ENCODE measurements at regions not wholly inside any gene's neighbourhood (a gene's known extent, or its start where the extent isn't known, plus 50 kb on each side); places are given as distances from the start of the nearest gene placed in this dataset.

DNA sequence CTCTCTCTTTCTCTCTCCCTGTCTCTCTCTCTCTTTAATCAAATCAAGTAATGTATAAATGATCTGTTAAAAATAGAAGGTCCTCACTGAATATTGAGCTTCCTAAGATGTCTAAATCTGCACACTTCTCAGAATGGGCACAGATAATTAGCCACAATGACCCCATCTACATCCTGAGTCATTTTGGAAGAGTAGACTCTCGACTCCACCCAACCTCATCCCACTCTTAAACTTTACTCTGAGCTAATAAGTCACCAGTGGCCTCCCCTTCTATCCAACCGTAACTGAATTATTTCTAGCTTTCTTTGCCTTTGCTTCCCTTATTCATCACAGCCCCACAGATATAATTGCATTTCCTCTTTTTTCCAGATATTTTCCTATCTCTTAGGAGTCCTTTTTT lies 326.5 kb upstream of the ZNF717 start:
- DNase-seq (ENCODE audit: low read depth, low spot score): no peak
- in situ Hi-C loops (cut with HindIII; ENCODE audit: low sequenced_read_pairs): no loop called here
- TF ChIP-seq, protein P1, sequence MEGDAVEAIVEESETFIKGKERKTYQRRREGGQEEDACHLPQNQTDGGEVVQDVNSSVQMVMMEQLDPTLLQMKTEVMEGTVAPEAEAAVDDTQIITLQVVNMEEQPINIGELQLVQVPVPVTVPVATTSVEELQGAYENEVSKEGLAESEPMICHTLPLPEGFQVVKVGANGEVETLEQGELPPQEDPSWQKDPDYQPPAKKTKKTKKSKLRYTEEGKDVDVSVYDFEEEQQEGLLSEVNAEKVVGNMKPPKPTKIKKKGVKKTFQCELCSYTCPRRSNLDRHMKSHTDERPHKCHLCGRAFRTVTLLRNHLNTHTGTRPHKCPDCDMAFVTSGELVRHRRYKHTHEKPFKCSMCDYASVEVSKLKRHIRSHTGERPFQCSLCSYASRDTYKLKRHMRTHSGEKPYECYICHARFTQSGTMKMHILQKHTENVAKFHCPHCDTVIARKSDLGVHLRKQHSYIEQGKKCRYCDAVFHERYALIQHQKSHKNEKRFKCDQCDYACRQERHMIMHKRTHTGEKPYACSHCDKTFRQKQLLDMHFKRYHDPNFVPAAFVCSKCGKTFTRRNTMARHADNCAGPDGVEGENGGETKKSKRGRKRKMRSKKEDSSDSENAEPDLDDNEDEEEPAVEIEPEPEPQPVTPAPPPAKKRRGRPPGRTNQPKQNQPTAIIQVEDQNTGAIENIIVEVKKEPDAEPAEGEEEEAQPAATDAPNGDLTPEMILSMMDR (IDR thresholded peaks at IDR 0.05; ENCODE audit: low read depth, low read length): no peak
- no peak overlapping the region for H3K4me3 ChIP-seq (ENCODE audit: low read depth, low read length)

DNA sequence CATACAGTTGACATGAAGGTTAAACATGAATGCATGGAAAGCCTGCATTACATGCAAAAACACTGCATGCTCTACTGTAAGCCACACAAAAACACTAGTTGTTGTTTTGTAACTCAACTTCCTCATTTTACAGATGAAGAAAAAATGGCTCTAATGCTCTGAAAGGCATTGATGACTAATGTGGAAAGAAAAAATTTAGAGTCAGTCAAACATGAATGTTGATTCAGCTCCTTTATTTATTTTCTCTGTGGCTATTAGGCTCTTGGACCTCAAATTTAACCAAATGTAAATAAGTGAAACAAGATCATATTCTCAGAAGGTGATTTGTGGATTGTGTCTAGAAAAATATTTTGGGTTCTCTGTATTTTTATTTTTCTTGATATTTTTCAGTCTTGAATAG lies 336.7 kb upstream of the ZNF717 start:
- in situ Hi-C loops (cut with HindIII; ENCODE audit: low sequenced_read_pairs): no loop called here
- peak; percentile 63 for DNase-seq (ENCODE audit: low read depth, low spot score)
- TF ChIP-seq, protein P1 (IDR thresholded peaks at IDR 0.05; ENCODE audit: low read depth, low read length): no peak
- no peak overlapping the region for H3K4me3 ChIP-seq (ENCODE audit: low read depth, low read length)

DNA sequence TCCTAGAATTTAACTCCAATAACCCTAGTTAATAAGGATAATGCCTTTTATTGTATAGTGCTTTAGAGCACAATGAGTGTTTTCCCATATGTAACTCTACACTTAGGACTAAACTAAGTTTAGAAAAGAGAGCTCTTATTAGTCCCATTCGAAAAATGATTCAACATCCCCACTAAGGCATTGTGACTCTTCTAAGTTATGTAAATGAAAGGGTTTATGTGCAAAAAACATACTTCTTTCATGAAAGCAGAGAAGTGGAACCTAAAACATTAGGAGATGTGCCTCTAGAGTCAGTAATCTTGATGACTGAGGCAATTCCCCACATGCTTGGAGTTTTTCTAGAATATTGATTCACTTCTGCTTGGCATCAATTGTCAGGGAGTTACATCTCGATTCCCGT lies 344.1 kb upstream of the ZNF717 start:
- H3K4me3 ChIP-seq (ENCODE audit: low read depth, low read length): no peak overlapping the region
- in situ Hi-C loops (cut with HindIII; ENCODE audit: low sequenced_read_pairs): no loop called here
- DNase-seq (ENCODE audit: low read depth, low spot score): no peak
- TF ChIP-seq, protein P1 (IDR thresholded peaks at IDR 0.05; ENCODE audit: low read depth, low read length): no peak

DNA sequence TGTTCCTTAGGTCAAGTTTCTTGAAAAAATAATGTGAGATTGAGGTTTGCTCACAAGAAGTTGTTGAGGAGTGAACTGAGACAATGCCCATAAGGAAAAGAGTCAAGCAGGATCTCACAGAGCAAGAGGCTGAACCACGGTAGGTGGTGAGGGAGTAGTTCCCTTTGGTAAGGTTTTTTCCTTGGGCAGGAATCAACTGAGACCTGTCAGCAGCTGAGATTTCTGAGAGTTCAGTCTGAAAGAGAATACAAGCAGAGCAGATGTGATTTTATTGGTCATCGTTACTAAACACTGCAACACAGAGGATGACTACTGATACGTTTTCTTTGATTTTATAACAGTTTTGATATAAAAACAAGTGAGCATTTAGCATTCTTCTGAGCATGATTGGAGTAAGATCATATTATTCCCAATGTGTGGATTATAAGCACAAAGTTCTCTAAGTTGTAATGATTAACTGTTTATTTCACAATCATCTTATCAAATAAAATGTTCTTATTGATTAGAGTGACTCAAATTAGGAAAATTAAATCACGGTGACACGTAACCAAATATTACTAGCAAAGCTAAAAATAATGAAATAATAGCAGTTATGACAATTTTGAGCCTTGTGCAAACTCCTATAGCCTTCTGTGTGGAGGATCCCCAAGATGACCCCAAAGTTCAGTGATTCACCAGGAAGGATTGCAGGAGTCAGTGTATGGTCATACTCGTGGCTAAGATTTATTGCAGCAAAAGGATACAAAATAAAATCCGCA lies 346.2 kb upstream of the ZNF717 start:
- in situ Hi-C loops (cut with HindIII; ENCODE audit: low sequenced_read_pairs): no loop called here
- peak; percentile 16 for DNase-seq (ENCODE audit: low read depth, low spot score)
- H3K4me3 ChIP-seq (ENCODE audit: low read depth, low read length): no peak overlapping the region
- TF ChIP-seq, protein P1 (IDR thresholded peaks at IDR 0.05; ENCODE audit: low read depth, low read length): no peak

DNA sequence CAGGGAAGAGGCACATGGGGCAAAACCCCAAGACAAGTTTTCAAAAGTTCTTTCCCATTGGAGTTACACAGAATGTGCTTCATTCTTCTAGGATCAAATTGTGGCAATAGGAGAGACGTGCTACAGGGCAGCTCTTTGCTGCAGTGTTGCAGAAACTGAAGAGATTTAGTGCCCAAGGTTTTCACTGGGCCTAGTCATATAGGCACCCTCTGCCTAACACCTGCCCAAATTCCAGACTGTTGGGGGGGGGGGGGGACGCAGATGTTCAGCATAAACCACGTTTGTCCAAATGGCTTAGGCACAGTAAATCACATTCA lies 346.8 kb upstream of the ZNF717 start:
- TF ChIP-seq, protein P1 (IDR thresholded peaks at IDR 0.05; ENCODE audit: low read depth, low read length): no peak
- in situ Hi-C loops (cut with HindIII; ENCODE audit: low sequenced_read_pairs): no loop called here
- no peak for DNase-seq (ENCODE audit: low read depth, low spot score)
- no peak overlapping the region for H3K4me3 ChIP-seq (ENCODE audit: low read depth, low read length)

DNA sequence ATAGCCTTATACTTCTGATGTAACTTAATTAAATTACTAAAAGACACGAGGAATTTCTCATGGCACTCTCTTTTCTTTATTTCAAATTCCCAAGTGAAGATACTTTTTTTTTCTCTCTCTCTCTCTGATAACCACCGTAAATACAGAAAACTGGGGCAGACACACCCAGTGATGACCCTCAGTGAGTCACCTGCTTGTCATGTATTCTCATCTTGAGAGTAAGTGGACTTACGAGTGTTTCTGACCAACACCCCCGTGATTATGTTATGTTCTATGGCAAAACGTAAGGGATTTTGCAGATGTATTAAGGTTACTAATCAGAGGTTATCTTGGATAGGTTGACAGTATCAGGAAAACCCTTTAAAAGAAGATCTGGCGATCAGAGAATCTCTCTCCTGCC lies 348.8 kb upstream of the ZNF717 start:
- TF ChIP-seq, protein P1 (IDR thresholded peaks at IDR 0.05; ENCODE audit: low read depth, low read length): no peak
- in situ Hi-C loops (cut with HindIII; ENCODE audit: low sequenced_read_pairs): no loop called here
- no peak overlapping the region for H3K4me3 ChIP-seq (ENCODE audit: low read depth, low read length)
- DNase-seq (ENCODE audit: low read depth, low spot score): no peak
